ENCODE measurements at regions not wholly inside any gene's neighbourhood (a gene's known extent, or its start where the extent isn't known, plus 50 kb on each side); places are given as distances from the start of the nearest gene placed in this dataset.

DNA sequence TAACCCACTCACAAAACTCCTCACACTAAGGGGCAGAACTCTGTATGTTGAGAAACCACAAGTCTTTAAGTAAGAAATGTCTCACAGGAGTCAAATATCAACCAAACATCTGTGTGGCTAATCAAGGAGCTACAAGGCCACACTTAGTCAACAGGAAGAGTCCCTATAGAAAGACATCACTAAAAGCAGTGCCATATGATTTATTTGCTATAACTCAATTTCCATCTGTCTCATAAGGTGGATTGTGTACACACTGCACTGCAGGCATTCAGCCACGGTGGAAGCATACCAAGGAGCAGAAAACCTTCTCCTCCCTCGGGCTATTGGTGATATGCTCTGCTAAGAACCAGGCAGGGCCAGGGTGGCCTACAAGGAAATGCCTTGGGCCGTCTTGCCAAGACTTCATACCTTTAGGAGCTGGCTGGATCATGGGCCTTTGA, 197.6 kb upstream of the CFAP20DC start:
- no peak for DNase-seq (ENCODE audit: low read depth, low spot score)
- Histone ChIP-seq H3K4me3 (ENCODE audit: low read depth, low read length) (no peak overlapping the region), H3K27me3 (ENCODE audit: control insufficient read depth, insufficient read depth, low read length) (no peaks in the 10 kb centered on the region), H3K27ac (ENCODE audit: low read depth, low read length) (no peak overlapping the region), H3K9me3 (ENCODE audit: control insufficient read depth, insufficient read depth, low read length) (no peaks in the 10 kb centered on the region)
- CTCF ChIA-PET: interaction anchor here (0.6 to 2.9 kb wide), 2 partner anchors 423 to 612 kb away, joined by 3 to 8 read pairs; no protein-coding TSS in a partner anchor
- TF ChIP-seq, protein P1, sequence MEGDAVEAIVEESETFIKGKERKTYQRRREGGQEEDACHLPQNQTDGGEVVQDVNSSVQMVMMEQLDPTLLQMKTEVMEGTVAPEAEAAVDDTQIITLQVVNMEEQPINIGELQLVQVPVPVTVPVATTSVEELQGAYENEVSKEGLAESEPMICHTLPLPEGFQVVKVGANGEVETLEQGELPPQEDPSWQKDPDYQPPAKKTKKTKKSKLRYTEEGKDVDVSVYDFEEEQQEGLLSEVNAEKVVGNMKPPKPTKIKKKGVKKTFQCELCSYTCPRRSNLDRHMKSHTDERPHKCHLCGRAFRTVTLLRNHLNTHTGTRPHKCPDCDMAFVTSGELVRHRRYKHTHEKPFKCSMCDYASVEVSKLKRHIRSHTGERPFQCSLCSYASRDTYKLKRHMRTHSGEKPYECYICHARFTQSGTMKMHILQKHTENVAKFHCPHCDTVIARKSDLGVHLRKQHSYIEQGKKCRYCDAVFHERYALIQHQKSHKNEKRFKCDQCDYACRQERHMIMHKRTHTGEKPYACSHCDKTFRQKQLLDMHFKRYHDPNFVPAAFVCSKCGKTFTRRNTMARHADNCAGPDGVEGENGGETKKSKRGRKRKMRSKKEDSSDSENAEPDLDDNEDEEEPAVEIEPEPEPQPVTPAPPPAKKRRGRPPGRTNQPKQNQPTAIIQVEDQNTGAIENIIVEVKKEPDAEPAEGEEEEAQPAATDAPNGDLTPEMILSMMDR (IDR thresholded peaks at IDR 0.05; ENCODE audit: low read depth, low read length): no peak
- POLR2A ChIA-PET: interaction anchor here (2.7 kb wide), 1 partner anchor 179 kb away, joined by 24 read pairs; no protein-coding TSS in a partner anchor

DNA sequence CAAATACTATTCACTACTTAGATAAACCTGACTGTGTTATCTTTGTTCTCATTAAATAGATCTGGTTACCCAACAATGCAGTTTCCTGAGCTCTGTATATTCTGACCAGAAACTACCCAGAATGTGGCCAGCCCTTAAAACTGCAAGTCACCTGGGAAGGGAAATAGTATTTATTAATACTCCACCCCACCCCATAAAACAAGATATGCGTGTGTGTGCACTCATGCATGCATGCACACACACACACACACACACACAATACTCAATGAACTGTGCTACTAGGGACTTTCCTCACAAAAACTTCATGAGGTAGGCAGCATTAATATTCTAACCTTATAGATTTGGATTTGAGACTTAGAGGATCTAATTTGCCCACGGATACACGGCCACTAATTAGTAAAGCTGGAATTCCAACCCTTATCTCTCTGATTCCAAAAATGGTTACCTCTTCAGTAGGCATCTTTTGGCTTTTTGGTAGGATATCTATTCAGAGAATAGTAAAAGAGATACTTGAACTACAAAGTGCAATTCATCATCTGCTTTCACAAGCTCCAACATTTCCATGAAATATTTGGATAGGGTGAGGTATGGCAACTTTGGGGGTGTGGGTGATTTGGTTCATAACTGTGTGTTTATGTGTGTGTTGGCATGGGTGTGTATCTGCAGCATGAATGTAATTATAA, 197.0 kb upstream of the CFAP20DC start:
- CTCF ChIA-PET: interaction anchor here (0.6 to 2.9 kb wide), 2 partner anchors 422 to 612 kb away, joined by 3 to 8 read pairs; no protein-coding TSS in a partner anchor
- DNase-seq (ENCODE audit: low read depth, low spot score): no peak

DNA sequence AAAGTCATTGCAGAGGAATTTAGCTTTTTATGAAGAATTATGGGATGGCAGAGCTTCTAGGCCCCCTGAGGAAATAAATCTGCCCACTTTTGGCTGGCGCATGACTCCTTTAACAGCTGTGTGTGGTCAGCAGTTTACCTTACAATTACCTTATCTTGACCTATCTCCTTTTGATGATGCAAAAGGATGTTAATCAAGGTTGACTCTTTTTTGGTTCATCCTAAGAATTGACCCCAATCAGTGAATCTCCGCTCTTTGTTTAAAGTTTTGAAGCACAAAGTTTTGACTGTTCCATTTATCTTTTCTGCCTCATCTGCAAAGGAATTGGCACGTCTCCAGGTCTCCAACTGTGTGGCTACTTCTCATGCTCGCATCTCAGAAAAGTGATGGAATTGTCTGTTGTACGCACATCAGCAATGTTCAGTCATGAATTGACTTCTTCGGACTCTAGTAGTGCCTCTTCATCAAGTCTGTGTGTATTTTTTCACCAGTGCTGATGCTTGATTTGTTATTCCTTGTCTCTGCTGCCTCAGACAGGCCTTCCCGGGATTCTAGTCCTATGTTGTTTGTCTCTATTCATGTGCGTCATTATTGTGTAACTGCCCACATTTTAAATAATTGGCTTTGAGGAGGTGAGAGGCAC, 196.2 kb upstream of the CFAP20DC start:
- H3K9me3 ChIP-seq (ENCODE audit: control insufficient read depth, insufficient read depth, low read length): no peaks in the 10 kb centered on the region
- peak overlapping the region; percentile 57 for H3K27ac ChIP-seq (ENCODE audit: low read depth, low read length)
- no peak overlapping the region for H3K4me3 ChIP-seq (ENCODE audit: low read depth, low read length)
- CTCF ChIA-PET: interaction anchor here (2.9 kb wide), 1 partner anchor 422 kb away, joined by 8 read pairs; no protein-coding TSS in a partner anchor
- DNase-seq (ENCODE audit: low read depth, low spot score): peak; percentile 90
- POLR2A ChIA-PET: interaction anchor here (0.6 to 2.7 kb wide), 3 partner anchors 155 to 180 kb away, joined by 5 to 24 read pairs (median 5); no protein-coding TSS in a partner anchor
- TF ChIP-seq, protein P1 (IDR thresholded peaks at IDR 0.05; ENCODE audit: low read depth, low read length): no peak
- H3K27me3 ChIP-seq (ENCODE audit: control insufficient read depth, insufficient read depth, low read length): no peaks in the 10 kb centered on the region

More for the DNA sequence above, 197.0 kb upstream of the CFAP20DC start:
- H3K27me3 ChIP-seq (ENCODE audit: control insufficient read depth, insufficient read depth, low read length): no peaks in the 10 kb centered on the region
- no peak overlapping the region for H3K4me3 ChIP-seq (ENCODE audit: low read depth, low read length)
- H3K9me3 ChIP-seq (ENCODE audit: control insufficient read depth, insufficient read depth, low read length): no peaks in the 10 kb centered on the region
- POLR2A ChIA-PET: interaction anchor here (2.7 kb wide), 1 partner anchor 179 kb away, joined by 24 read pairs; no protein-coding TSS in a partner anchor
- TF ChIP-seq, protein P1 (IDR thresholded peaks at IDR 0.05; ENCODE audit: low read depth, low read length): no peak
- H3K27ac ChIP-seq (ENCODE audit: low read depth, low read length): no peak overlapping the region

DNA sequence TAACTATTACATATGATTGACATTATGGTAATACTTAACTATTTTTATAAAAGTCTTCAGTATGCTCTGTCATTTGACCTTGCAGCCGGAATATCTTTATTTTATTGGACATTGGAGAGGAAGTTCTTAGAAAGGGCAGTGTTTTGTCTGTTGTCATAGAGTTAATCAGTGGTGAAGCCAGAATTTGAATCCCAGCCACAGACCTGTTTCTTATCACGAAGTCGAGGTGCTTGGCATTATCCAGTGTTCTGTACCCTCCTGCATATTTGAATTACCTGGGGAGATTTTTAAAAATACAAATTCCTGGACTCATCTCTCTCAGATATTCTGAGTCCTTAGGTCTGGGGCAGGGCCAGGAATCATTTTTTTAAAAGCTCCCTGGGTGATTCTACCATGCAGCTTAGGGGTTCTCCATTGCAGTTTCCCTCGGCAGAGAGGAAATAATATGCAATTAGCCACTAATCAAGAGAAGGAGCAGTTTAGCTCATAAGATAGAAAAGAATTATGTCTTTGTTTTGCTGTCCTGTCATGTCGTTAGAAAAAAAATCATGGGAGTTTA, 195.6 kb upstream of the CFAP20DC start:
- CTCF ChIA-PET: interaction anchor here (0.5 to 2.9 kb wide), 3 partner anchors 282 to 717 kb away, joined by 4 to 8 read pairs (median 6); no protein-coding TSS in a partner anchor
- Histone ChIP-seq H3K27ac (ENCODE audit: low read depth, low read length) (peak overlapping the region; percentile 40), H3K4me3 (ENCODE audit: low read depth, low read length) (no peak overlapping the region), H3K9me3 (ENCODE audit: control insufficient read depth, insufficient read depth, low read length) (no peaks in the 10 kb centered on the region), H3K27me3 (ENCODE audit: control insufficient read depth, insufficient read depth, low read length) (no peaks in the 10 kb centered on the region)
- POLR2A ChIA-PET: interaction anchor here (0.6 to 2.7 kb wide), 3 partner anchors 155 to 181 kb away, joined by 5 to 24 read pairs (median 5); no protein-coding TSS in a partner anchor
- no peak for DNase-seq (ENCODE audit: low read depth, low spot score)
- TF ChIP-seq, protein P1 (IDR thresholded peaks at IDR 0.05; ENCODE audit: low read depth, low read length): no peak
